ENCODE measurements at regions not wholly inside any gene's neighbourhood (a gene's known extent, or its start where the extent isn't known, plus 50 kb on each side); places are given as distances from the start of the nearest gene placed in this dataset.
"Not testable (repeated sequence)": the region's sequence is repeated elsewhere in the genome, so short reads cannot be mapped to it uniquely, and the experiment has no call there.

DNA sequence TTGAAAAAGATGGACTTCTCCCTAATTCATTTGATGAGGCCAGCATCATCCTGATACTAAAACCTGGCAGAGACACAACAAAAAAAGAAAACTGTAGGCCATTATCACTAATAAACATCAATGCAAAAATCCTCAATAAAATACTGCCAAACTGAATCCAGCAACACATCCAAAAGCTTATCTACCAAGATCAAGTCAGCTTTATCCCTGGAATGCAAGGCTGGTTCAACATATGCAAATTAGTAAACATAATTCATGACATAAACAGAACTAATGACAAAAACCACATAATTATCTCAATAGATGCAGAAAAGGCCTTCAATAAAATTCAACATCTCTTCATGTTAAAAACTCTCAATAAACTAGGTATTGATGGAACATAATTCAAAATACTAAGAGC, 166.1 kb upstream of the CNTNAP5 start:
- not testable (repeated sequence) for DNase-seq; H2AK5ac ChIP-seq (ENCODE audit: low read length); H3K56ac ChIP-seq (ENCODE audit: low read length); H3K4ac ChIP-seq (ENCODE audit: low read depth, low read length); H3K27me3 ChIP-seq (ENCODE audit: insufficient read depth, low read length, poor library complexity); H3K4me2 ChIP-seq (ENCODE audit: low read length); H2BK15ac ChIP-seq (replicated peaks; ENCODE audit: low read depth); H3K79me1 ChIP-seq (ENCODE audit: low read length); H4K5ac ChIP-seq (ENCODE audit: low read length); H3K36me3 ChIP-seq (ENCODE audit: control insufficient read depth, insufficient read depth, low read length); H2BK5ac ChIP-seq (ENCODE audit: low read length); H3K23ac ChIP-seq (ENCODE audit: low read length); H3K4me1 ChIP-seq (ENCODE audit: control insufficient read depth, low read depth, low read length); H3K9ac ChIP-seq (ENCODE audit: low read length); H4K8ac ChIP-seq (ENCODE audit: low read depth, low read length); H3K27ac ChIP-seq (ENCODE audit: low read depth, low read length); H3K18ac ChIP-seq (ENCODE audit: low read length); H3K79me2 ChIP-seq (ENCODE audit: control insufficient read depth, insufficient read depth, low read length); H2BK120ac ChIP-seq (ENCODE audit: low read depth, low read length); H3K4me3 ChIP-seq (ENCODE audit: low read length)

DNA sequence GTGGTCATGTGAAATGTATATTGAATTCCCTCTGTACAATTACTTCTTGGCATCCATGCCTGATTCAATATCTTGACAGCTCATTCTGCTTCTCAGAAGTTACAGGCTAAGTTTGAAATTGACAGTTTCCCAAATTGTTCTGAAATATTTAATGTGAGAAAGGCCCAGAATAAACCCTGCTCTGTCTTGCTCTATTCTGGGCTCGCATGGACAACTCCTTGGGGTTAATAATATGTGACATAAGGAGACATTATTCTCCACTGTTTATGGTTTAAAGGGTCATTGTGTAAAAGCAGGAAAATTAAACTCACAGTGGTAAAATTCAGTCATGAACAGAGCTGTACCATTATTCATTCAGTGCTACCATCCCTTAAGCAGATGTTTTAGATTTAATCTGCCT, 160.7 kb upstream of the CNTNAP5 start:
- Histone ChIP-seq H3K27ac (ENCODE audit: low read depth, low read length) (no peak overlapping the region), H3K56ac (ENCODE audit: low read length) (no peak overlapping the region), H3K36me3 (ENCODE audit: control insufficient read depth, insufficient read depth, low read length) (no peaks in the 10 kb centered on the region), H4K8ac (ENCODE audit: low read depth, low read length) (no peak overlapping the region), H3K4me1 (ENCODE audit: control insufficient read depth, low read depth, low read length) (no peaks in the 10 kb centered on the region), H4K5ac (ENCODE audit: low read length) (no peak overlapping the region), H3K4me2 (ENCODE audit: low read length) (no peak overlapping the region), H3K23ac (ENCODE audit: low read length) (no peak overlapping the region), H2BK120ac (ENCODE audit: low read depth, low read length) (no peak overlapping the region), H3K79me2 (ENCODE audit: control insufficient read depth, insufficient read depth, low read length) (no peaks in the 10 kb centered on the region), H3K4ac (ENCODE audit: low read depth, low read length) (no peak overlapping the region), H2BK5ac (ENCODE audit: low read length) (no peak overlapping the region), H3K79me1 (ENCODE audit: low read length) (no peaks in the 10 kb centered on the region), H3K18ac (ENCODE audit: low read length) (no peak overlapping the region), H3K9ac (ENCODE audit: low read length) (no peak overlapping the region), H3K4me3 (ENCODE audit: low read length) (no peak overlapping the region), H2AK5ac (ENCODE audit: low read length) (no peak overlapping the region), H3K27me3 (ENCODE audit: insufficient read depth, low read length, poor library complexity) (no peaks in the 10 kb centered on the region), H2BK15ac (replicated peaks; ENCODE audit: low read depth) (no peak overlapping the region)
- DNase-seq: no peak
- WGBS (ENCODE audit: extremely low coverage, insufficient coverage, low lambda C conversion rate): no CpG with 5 or more reads among the region's 1 CpG

DNA sequence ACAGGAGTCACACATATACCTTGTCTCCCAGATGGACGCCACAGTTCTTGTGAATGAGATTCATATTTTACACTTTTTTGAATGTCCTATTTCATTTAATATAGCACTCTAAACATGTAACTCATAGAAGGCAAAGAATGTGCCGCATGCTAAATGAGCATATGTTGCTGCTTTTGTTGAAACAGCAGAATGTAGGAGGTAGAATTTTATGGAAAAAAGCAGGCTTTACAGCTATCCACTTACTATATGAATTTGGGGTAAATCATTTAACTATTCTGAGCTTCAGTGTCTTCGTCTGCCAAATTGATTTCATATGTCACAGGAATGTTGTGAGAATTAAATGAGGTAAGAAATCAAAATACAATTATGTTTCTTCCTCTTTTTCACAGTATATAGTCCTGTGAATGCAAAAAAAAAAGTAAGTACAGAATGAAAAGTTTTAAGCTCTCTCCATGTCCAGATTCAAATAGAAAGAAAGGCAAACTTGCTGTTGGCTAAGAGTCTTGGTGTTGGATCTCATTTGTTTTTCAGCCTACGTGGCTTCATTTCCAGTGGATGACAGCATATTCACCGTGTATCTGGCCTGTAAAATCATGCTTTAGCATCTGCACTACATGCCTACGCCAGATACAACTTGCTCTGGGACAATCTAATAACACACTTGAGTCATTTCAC, 154.7 kb upstream of the CNTNAP5 start:
- no peak overlapping the region for H4K5ac ChIP-seq (ENCODE audit: low read length)
- H3K79me1 ChIP-seq (ENCODE audit: low read length): no peaks in the 10 kb centered on the region
- no CpG with 5 or more reads among the region's 6 CpGs for WGBS (ENCODE audit: extremely low coverage, insufficient coverage, low lambda C conversion rate)
- H4K8ac ChIP-seq (ENCODE audit: low read depth, low read length): no peak overlapping the region
- no peak overlapping the region for H3K4me2 ChIP-seq (ENCODE audit: low read length)
- H2BK120ac ChIP-seq (ENCODE audit: low read depth, low read length): no peak overlapping the region
- H3K36me3 ChIP-seq (ENCODE audit: control insufficient read depth, insufficient read depth, low read length): no peaks in the 10 kb centered on the region
- no peak overlapping the region for H2BK5ac ChIP-seq (ENCODE audit: low read length)
- H3K79me2 ChIP-seq (ENCODE audit: control insufficient read depth, insufficient read depth, low read length): no peaks in the 10 kb centered on the region
- no peak for DNase-seq
- H3K9ac ChIP-seq (ENCODE audit: low read length): no peak overlapping the region
- peaks cover 3% of the 10 kb centered on the region for H3K4me1 ChIP-seq (ENCODE audit: control insufficient read depth, low read depth, low read length)
- H2BK15ac ChIP-seq (replicated peaks; ENCODE audit: low read depth): no peak overlapping the region
- no peak overlapping the region for H3K4ac ChIP-seq (ENCODE audit: low read depth, low read length)
- no peaks in the 10 kb centered on the region for H3K27me3 ChIP-seq (ENCODE audit: insufficient read depth, low read length, poor library complexity)
- no peak overlapping the region for H3K56ac ChIP-seq (ENCODE audit: low read length)
- H3K27ac ChIP-seq (ENCODE audit: low read depth, low read length): no peak overlapping the region
- no peak overlapping the region for H3K18ac ChIP-seq (ENCODE audit: low read length)
- H3K23ac ChIP-seq (ENCODE audit: low read length): no peak overlapping the region
- H2AK5ac ChIP-seq (ENCODE audit: low read length): no peak overlapping the region
- H3K4me3 ChIP-seq (ENCODE audit: low read length): no peak overlapping the region

DNA sequence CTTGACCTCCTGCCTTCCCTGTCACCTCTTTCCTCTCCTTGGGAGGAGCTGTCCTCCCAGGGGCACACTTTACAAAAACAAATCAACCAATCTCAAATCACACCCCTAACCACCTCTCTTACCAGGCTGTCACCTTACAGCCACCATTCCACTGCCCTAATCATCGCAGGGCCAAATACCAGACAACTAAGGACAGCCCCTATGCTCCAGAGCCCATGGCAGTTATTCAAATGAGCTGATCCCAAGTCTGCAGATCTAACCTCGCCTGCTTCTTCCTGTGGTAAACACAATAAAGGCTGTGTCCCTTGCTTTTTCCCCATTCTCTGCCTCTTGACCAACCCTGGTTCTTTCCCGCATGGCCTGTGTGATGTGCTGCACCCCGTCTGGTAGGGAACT, 154.2 kb upstream of the CNTNAP5 start:
- no peaks in the 10 kb centered on the region for H3K27me3 ChIP-seq (ENCODE audit: insufficient read depth, low read length, poor library complexity)
- H3K4me3 ChIP-seq (ENCODE audit: low read length): no peak overlapping the region
- no peak overlapping the region for H2BK15ac ChIP-seq (replicated peaks; ENCODE audit: low read depth)
- no peak overlapping the region for H3K9ac ChIP-seq (ENCODE audit: low read length)
- H4K5ac ChIP-seq (ENCODE audit: low read length): no peak overlapping the region
- H2BK5ac ChIP-seq (ENCODE audit: low read length): no peak overlapping the region
- WGBS (ENCODE audit: extremely low coverage, insufficient coverage, low lambda C conversion rate): no CpG with 5 or more reads among the region's 4 CpGs
- no peaks in the 10 kb centered on the region for H3K79me1 ChIP-seq (ENCODE audit: low read length)
- no peaks in the 10 kb centered on the region for H3K79me2 ChIP-seq (ENCODE audit: control insufficient read depth, insufficient read depth, low read length)
- no peak overlapping the region for H2BK120ac ChIP-seq (ENCODE audit: low read depth, low read length)
- H3K4ac ChIP-seq (ENCODE audit: low read depth, low read length): no peak overlapping the region
- H3K4me2 ChIP-seq (ENCODE audit: low read length): no peak overlapping the region
- no peak overlapping the region for H3K18ac ChIP-seq (ENCODE audit: low read length)
- H3K4me1 ChIP-seq (ENCODE audit: control insufficient read depth, low read depth, low read length): peaks cover 3% of the 10 kb centered on the region
- no peak overlapping the region for H3K56ac ChIP-seq (ENCODE audit: low read length)
- DNase-seq: peak; percentile 73
- no peak overlapping the region for H3K23ac ChIP-seq (ENCODE audit: low read length)
- no peak overlapping the region for H3K27ac ChIP-seq (ENCODE audit: low read depth, low read length)
- no peaks in the 10 kb centered on the region for H3K36me3 ChIP-seq (ENCODE audit: control insufficient read depth, insufficient read depth, low read length)
- no peak overlapping the region for H4K8ac ChIP-seq (ENCODE audit: low read depth, low read length)
- no peak overlapping the region for H2AK5ac ChIP-seq (ENCODE audit: low read length)

DNA sequence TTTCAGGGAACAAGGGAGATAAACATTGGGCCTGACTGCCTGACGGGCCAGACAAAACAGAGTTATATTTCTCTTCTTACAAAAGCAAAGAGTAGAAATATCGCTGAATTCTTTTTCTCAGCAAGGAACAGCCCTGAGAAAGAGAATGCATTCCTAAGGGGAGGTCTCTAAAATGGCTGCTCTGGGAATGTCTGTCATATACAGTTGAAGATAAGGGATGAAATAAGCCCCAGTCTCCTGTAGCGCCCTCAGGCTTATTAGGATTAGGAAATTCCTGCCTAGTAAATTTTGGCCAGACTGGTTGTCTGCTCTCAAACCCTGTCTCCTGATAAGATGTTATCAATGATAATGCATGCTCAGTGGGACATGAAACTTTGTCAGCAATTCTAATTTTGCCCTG, 134.9 kb upstream of the CNTNAP5 start:
- Histone ChIP-seq H3K18ac (ENCODE audit: low read length) (no peak overlapping the region), H3K27ac (ENCODE audit: low read depth, low read length) (no peak overlapping the region), H3K4me2 (ENCODE audit: low read length) (no peak overlapping the region), H3K79me1 (ENCODE audit: low read length) (no peaks in the 10 kb centered on the region), H3K4me3 (ENCODE audit: low read length) (no peak overlapping the region), H4K8ac (ENCODE audit: low read depth, low read length) (no peak overlapping the region), H3K9ac (ENCODE audit: low read length) (no peak overlapping the region), H3K27me3 (ENCODE audit: insufficient read depth, low read length, poor library complexity) (no peaks in the 10 kb centered on the region), H2BK15ac (replicated peaks; ENCODE audit: low read depth) (no peak overlapping the region), H2BK120ac (ENCODE audit: low read depth, low read length) (no peak overlapping the region), H2BK5ac (ENCODE audit: low read length) (no peak overlapping the region), H2AK5ac (ENCODE audit: low read length) (no peak overlapping the region), H3K23ac (ENCODE audit: low read length) (no peak overlapping the region), H3K56ac (ENCODE audit: low read length) (no peak overlapping the region), H3K4me1 (ENCODE audit: control insufficient read depth, low read depth, low read length) (no peaks in the 10 kb centered on the region), H3K4ac (ENCODE audit: low read depth, low read length) (no peak overlapping the region), H3K79me2 (ENCODE audit: control insufficient read depth, insufficient read depth, low read length) (no peaks in the 10 kb centered on the region), H4K5ac (ENCODE audit: low read length) (no peak overlapping the region), H3K36me3 (ENCODE audit: control insufficient read depth, insufficient read depth, low read length) (no peaks in the 10 kb centered on the region)
- no CpG with 5 or more reads among the region's 3 CpGs for WGBS (ENCODE audit: extremely low coverage, insufficient coverage, low lambda C conversion rate)
- peak; percentile 35 for DNase-seq

DNA sequence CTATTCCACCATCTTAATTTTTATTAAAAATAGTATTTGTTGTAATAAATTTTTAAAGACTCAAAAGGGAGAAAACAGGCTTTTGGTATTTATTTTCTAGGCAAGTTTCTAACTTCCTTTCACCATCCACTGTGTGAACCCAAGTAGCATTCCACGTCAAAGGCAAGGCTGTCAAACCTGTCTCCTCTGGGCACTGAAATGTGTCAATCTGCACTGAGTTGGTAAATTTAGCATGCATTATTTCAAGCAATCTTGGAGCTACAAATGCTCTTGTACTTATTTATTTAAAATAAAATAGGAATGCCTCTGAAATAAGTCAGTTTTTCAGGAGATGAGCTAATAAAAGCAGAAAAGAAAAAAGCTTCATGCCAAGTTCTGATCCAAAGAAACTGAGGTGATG, 130.9 kb upstream of the CNTNAP5 start:
- Histone ChIP-seq H3K79me1 (ENCODE audit: low read length) (no peaks in the 10 kb centered on the region), H2AK5ac (ENCODE audit: low read length) (no peak overlapping the region), H3K27me3 (ENCODE audit: insufficient read depth, low read length, poor library complexity) (no peaks in the 10 kb centered on the region), H2BK5ac (ENCODE audit: low read length) (no peak overlapping the region), H3K4me3 (ENCODE audit: low read length) (no peak overlapping the region), H3K9ac (ENCODE audit: low read length) (no peak overlapping the region), H4K8ac (ENCODE audit: low read depth, low read length) (no peak overlapping the region), H2BK120ac (ENCODE audit: low read depth, low read length) (no peak overlapping the region), H3K79me2 (ENCODE audit: control insufficient read depth, insufficient read depth, low read length) (no peaks in the 10 kb centered on the region), H3K23ac (ENCODE audit: low read length) (no peak overlapping the region), H3K36me3 (ENCODE audit: control insufficient read depth, insufficient read depth, low read length) (no peaks in the 10 kb centered on the region), H3K18ac (ENCODE audit: low read length) (no peak overlapping the region), H2BK15ac (replicated peaks; ENCODE audit: low read depth) (no peak overlapping the region), H3K4me2 (ENCODE audit: low read length) (no peak overlapping the region), H3K4me1 (ENCODE audit: control insufficient read depth, low read depth, low read length) (no peaks in the 10 kb centered on the region), H3K56ac (ENCODE audit: low read length) (no peak overlapping the region), H3K27ac (ENCODE audit: low read depth, low read length) (no peak overlapping the region), H3K4ac (ENCODE audit: low read depth, low read length) (no peak overlapping the region), H4K5ac (ENCODE audit: low read length) (no peak overlapping the region)
- no CpG with 5 or more reads among the region's 1 CpG for WGBS (ENCODE audit: extremely low coverage, insufficient coverage, low lambda C conversion rate)
- DNase-seq: no peak

Data from mesendoderm (in vitro differentiated cells).